Left renal pelvis (tissue), 4 donors: ENCODE measurements at regions not wholly inside any gene's neighbourhood (a gene's known extent, or its start where the extent isn't known, plus 50 kb on each side); places are given as distances from the start of the nearest gene placed in this dataset.

ENCODE experiments used
- DNase-seq, 4 donors: peaks; one replicate each; pipeline ENCODE4 v3.0.0-alpha.2; 2013; ENCODE audit warnings: low read depth in 4 of 4, low spot score in 3 of 4

- no peak for DNase-seq
Observed at GRCh38 chr20:60700728-60701127, 551.3 kb upstream of the CDH4 start.

DNA sequence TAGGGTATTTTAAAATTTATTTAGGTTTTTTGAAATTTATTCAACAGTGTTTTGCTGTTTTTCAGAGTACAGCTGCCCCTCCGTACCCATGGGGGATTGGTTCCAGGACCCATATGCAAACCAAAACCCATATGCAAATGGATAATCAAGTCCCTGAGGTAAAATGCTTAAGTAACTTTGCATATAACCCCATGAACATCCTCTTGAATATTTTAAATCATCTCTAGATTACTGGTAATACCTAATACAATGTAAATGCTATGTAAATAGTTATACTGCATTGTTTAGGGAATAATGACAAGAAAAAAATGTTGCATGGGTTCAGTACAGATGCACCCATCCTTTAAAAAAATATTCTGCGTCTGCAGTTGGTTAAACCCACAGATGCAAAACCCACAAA, 547.9 kb upstream of the CDH4 start:
- no peak for DNase-seq

- DNase-seq: no peak
Observed at GRCh38 chr20:60713396-60713795, 538.7 kb upstream of the CDH4 start.

DNA sequence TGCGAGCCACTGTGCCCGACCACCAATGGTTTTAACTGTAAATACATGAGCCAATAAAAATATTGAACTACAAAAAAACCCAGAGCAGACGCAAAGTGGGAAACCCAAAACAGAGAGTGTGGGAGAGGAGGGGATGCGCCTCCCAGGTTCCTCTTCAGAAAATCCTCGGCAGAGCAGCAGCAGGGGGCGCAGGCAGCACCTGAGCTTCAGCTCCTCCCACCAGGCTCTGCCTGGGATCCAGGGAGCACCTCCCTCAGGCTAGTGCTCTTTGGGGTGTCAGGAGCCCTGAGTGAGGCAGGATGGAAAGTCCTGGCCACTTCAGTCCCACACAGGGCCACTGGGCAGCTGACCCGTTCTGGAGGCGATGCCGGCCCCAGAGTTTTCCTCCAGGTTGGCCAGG, 536.9 kb upstream of the CDH4 start:
- DNase-seq: no peak

DNA sequence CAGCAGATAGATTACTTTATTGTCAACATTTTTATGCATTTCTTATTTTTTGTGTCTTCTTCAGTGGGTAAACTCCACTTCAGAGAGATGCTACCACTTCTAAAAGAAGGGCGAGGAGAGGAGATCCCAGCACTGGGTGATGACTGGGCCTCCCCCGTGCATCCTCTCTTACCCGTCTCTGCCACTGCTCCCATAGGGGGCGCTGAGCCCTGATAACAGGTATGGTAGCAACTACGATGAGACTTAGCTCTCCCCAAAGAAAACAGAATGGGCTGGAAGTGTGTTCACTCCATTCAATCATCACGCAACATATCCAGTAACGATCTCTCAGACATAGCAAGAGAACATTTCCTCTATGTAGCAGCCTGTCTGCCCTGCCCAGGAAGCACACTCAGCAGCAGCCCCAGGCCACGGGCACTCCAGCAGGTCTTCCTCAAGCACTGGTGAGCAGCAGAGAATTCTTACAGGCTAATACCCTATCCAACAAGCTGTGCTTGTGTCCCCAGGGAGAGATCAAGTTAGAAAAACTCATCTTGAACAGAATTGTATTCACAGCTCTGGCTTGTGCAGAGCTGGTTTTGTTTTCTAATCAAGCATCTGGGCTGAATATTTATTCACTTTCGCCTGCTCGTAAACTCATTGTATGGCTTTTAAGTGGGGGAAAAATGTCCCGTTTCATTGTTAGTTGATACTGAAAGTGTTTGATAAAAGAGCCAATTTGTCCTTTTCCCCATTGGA, 533.1 kb upstream of the CDH4 start:
- no peak for DNase-seq

DNA sequence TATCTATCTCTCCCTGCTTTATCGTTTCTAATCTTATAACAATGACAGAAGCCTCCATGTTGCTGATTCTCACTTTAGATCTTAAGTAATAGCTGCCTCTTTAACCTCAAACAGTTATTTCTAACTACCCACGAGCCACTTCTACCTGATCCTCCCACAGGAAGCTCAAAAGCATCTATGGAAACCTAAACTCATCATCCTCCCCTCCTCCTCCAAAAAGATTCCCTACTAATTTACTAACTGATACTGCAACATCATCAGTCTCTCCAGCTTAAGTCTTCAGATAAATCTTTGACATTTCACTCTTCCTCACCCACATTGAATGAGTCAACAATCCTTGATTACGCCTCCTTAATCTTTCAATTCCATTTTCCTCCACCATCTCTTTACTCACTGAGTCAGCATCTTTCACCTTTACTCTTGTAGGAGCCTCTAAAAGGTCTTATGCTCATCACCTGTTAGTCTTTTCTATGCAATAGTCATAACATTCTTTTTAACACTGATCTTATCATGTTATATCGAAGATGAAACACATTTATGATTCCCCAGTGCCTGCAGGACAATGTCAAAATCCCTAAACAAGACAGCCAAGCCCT, 526.7 kb upstream of the CDH4 start:
- DNase-seq: no peak

- no peak for DNase-seq
Observed at GRCh38 chr20:60727425-60727824, 524.6 kb upstream of the CDH4 start.

GRCh38 chr20:60728705-60729104, 523.4 kb upstream of the CDH4 start:
- no peak for DNase-seq

DNA sequence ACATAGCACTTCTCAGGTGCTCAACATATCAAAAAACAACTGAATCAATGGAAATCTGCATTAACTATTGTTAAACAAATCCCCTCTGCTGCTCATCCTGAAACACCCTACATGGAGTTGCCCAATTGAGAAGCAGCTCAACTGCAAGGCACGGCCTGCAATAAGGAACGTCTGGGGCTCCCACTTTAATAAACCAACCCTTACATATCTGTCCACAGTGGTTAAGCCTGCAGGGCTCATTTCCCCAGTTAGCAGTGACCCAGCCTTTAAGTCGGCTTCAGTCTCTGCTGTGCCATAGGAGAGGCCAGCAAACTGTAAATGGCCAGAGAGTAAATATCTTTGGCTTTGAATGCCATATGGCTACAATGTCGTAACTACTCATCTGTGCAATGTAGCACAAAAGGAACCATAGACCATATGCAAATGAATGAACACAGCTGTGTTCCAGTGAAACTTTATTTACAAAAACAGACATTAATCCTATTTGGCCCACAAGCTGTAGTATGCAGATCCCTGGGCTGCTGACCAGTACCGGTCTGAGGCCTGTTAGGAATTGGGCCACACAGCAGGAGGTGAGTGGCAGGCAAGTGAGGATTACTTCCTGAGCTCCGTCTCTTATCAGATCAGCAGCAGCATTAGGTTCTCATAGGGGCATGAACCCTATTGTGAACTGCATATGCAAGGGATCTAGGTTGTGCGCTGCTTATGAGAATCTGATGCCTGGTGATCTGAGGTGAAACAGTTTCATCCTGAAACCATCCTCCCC, 522.7 kb upstream of the CDH4 start:
- DNase-seq: no peak

- DNase-seq: no peak
Observed at GRCh38 chr20:60732322-60732721, 519.7 kb upstream of the CDH4 start.

DNA sequence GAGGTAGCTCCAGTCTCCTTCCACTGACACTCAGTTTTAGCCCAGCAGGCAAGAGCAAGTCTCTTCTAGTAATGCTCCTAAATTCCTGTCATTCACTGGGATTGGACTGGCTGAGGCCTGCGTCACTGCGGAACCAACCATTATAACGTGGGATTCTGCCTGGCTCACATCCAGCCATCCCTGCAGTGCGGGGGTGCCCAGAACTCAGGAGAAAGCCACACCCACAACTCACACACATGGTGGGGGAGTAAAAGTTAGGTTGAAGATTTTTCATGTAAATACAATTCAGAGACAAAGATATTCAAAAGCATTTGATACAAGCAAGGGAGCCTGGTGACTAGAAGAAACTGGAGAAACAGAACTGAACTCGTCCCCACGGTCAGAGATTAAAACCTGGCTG, 504.0 kb upstream of the CDH4 start:
- no peak for DNase-seq

DNA sequence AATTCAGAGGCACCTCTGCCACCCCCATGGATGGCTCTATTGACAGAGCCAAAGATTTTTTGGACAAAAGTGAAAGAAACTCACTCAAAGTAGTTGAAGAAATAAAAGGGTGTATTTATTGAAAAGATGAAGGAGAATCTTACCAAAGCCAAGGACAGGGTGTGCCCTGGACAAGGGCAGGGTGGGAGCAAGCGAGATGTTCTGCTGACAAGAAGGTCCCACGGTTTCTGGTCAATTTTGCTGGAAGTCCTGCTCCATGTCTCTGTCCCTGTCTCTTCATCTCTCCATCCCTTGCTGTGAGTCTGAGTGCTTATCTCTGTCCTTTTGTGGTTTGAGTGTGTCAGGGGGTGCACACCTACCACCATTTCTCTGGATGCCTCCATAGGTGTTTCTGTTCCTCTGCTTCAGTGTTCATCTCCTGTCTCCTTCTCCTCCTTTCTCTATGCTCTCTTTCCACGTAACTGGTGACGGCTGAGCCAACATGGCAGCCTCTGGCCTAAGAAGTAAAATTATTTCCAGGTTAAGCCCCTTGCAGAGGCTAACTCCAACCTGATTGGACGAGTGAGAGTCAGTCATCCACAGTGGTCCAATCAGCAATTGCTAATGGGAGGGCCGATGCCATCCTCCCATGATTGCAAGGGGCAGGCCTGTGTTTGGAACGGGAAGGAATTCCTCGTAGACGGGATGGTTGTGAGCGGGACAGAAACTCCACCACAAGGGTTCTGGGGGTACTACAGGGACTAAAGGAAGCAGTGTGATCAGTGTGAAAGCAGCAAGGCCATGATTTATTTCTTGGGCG, 502.1 kb upstream of the CDH4 start:
- DNase-seq: no peak

DNA sequence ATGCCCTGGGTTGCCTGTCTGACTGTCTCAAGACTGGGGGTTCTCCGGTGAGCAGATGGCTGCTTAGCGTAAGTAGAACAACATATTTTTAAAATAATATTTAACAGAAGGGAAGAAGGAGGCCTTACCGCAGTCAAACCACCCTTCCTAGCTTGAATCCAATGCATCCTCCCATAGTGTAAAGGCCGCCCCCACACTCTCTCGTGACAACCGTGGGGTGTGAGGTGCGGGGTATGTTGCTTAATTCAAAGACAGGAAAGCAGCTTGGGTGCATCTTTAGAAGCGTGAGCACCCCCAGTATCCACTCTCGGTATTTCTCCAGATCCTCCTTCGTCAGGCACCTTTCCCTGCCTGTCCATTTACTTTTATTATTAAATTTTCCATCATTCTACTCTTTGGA, 501.2 kb upstream of the CDH4 start:
- DNase-seq: no peak

GRCh38 chr20:60751826-60752225, 500.2 kb upstream of the CDH4 start:
- DNase-seq: no peak

DNA sequence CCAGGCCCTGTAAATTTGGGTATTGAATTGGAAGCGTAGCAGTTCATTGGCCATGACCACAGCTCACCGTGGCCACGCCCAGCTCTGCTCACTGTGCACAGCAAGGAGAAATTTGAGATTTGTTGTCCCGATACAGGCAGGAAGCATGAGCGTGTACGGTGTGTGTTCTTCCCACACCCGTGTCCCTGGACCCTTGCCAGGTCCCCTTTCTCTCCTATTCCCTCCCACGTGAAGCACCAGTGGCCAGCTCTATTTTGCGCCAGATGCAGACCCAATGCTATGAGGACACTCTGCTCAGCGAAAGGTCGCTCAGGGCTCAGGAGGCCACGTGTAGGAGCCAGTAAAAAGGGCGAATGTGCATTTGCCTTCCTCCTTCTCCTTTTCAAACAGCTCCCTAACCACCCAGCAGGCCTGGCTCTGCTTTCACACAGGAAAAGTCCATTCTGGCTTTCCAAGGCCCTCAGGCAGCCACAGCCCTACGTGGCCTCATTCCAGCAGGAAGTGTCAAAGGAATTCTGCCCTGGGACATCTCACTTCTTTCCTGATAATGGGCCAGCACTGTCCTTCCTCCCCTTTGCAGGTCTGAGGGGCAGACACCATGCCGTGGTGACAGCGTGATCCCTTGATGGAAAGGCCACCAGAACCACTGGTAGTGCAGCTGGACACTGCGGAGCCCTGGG, 499.2 kb upstream of the CDH4 start:
- DNase-seq: peak in 1 of 4 donors; percentile 6

DNA sequence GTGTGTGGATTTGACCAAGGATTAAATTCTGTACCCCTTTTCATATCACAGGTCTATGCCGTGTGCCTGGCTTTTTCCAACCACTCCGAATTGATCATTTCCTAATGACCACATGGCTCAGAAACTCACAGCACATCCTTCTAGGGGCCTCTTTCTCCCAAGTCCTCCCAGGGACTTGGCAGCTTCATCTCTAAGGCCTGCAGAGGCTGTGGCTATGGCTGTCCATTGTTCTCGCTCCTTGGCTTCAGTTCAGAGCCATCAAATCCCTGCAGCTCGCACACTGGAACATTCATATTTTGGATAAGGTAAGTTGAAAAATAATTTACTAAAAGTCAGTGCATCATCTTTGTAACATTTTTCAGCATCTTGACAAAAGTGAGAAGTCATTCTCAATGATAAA, 497.2 kb upstream of the CDH4 start:
- no peak for DNase-seq

DNA sequence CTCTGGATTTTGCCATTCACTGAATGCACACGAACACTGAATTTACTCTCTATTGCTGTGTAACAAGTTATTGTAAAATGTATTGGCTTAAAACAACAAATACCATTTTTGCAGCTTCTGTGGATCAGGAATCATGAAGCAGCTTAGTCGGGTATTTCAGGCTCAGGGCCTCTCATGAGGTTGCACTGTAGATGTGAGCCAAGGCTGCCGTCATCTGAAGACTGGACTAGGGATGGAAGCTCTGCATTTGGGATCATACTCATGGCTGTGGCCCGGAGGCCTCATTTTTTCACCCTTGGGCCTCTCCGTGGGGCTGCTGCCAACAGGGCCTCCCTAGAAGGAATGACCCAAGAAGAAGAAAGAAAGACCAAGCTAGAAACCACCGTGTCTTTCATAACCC, 492.4 kb upstream of the CDH4 start:
- DNase-seq: no peak

DNA sequence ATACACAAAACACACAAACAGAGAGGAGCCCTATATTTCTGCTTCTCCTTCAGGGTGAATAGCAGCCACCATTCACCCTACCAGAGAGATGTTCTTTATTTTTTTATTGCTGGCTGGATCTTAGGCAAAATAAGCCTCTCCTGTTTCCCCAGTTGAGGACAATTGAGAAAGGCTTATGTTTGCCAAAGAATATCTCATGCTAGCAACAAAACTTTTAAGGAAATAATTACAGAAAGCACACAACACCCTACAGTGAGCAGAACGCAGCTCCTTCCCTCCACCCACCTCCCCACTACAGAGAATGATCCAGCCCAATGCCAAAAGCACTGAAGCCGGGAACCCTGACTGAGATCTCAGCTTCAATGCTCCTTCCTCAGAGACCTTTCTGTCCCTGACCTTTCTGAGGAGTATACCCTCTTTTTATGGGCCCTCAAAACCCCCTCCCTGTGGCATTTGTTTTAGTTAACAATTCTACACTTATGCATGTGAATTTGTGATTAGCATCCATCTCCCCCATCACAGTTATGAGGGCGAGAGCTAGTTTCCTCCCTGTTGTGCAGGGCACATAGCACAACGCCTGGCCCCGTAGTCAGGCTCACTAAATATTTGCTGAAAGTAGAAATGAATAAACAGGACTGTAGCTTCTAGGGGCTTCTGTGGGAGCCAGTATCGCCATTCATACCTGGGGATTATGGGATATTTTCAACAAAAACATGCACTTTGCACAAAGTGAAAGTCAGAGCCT, 491.6 kb upstream of the CDH4 start:
- DNase-seq: no peak

GRCh38 chr20:60761056-60761455, 491.0 kb upstream of the CDH4 start:
- no peak for DNase-seq

DNA sequence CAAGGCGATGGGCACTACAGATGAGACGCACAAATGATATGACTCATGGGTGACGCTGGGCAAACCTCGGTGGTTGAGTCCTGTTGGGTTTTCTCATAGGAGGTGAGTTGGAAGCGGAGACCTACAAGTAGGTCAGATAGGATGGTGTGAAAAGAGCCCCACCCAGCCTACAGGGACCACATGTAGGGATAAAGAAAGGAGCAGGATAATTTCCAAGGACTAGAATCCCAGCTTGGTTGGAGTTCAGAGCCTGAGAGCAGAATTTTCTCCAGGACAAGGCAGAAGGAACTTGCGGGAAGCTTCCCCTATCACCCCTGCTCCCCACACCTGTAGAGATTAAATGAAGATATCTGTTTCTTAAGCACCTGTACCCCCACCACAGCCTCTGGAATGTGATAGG, 489.7 kb upstream of the CDH4 start:
- DNase-seq: no peak
